Smooth muscle cell (in vitro differentiated cells): ENCODE measurements at regions not wholly inside any gene's neighbourhood (a gene's known extent, or its start where the extent isn't known, plus 50 kb on each side); places are given as distances from the start of the nearest gene placed in this dataset.
A peak's percentile ranks its signal among the peaks of the same experiment; 100 is the strongest.

Experiments used
- DNase-seq: peaks from one replicate; lab custom pipeline; 2025; ENCODE audit not compliant: unreplicated experiment; lab: John Stamatoyannopoulos, UW
- H2AFZ ChIP-seq: fragments of 200-600 bp; sonication (generic); 2 replicates; pipeline ENCODE4 v1.6.0; 2016; ENCODE audit warnings: antibody characterized with exemption, low read depth, mild to moderate bottlenecking
- H3F3A ChIP-seq: fragments of 200-600 bp; sonication (generic); 2 replicates; pipeline ENCODE4 v1.6.0; 2017; ENCODE audit warnings: antibody characterized with exemption, low read depth
- H3K27ac ChIP-seq: fragments of 200-600 bp; sonication (generic); 2 replicates; pipeline ENCODE4 v1.5.1; 2016; ENCODE audit warnings: low read depth, mild to moderate bottlenecking
- H3K27me3 ChIP-seq: fragments of 200-600 bp; sonication (generic); 2 replicates; pipeline ENCODE4 v1.6.1; 2016; ENCODE audit warnings: low read depth, mild to moderate bottlenecking
- H3K36me3 ChIP-seq: fragments of 200-600 bp; sonication (generic); 2 replicates; pipeline ENCODE4 v1.5.1; 2016; ENCODE audit warnings: low read depth
- H3K4me1 ChIP-seq: fragments of 200-600 bp; sonication (generic); 2 replicates; pipeline ENCODE4 v1.5.1; 2016; ENCODE audit warnings: low read depth
- H3K4me2 ChIP-seq: fragments of 200-600 bp; sonication (generic); 2 replicates; pipeline ENCODE4 v1.6.0; 2016; ENCODE audit warnings: mild to moderate bottlenecking
- H3K4me3 ChIP-seq: fragments of 200-600 bp; sonication (generic); 2 replicates; pipeline ENCODE4 v1.5.1; 2016; ENCODE audit warnings: mild to moderate bottlenecking
- H3K79me2 ChIP-seq: fragments of 200-600 bp; sonication (generic); 2 replicates; pipeline ENCODE4 v1.6.0; 2016; ENCODE audit warnings: low read depth, mild to moderate bottlenecking
- H3K9ac ChIP-seq: fragments of 200-600 bp; sonication (generic); 2 replicates; pipeline ENCODE4 v1.6.0; 2016; ENCODE audit warnings: low read depth
- H3K9me3 ChIP-seq: fragments of 200-600 bp; sonication (generic); replicated peaks from 2 replicates; pipeline ENCODE4 v1.5.1; 2016; ENCODE audit warnings: low read depth
- H4K20me1 ChIP-seq: fragments of 200-600 bp; sonication (generic); 2 replicates; pipeline ENCODE4 v1.6.0; 2016; ENCODE audit warnings: low read depth
- CTCF ChIP-seq: fragments of 200-600 bp; sonication (generic); IDR thresholded peaks from 2 replicates; pipeline ENCODE4 v1.5.1; 2017; ENCODE audit warnings: borderline replicate concordance, mild to moderate bottlenecking, antibody characterized with exemption; ENCODE audit not compliant: insufficient read depth, poor library complexity, severe bottlenecking
- WGBS: methylation state at CpG from one replicate; pipeline ENCODE4 v1.1.7; 2016; ENCODE audit warnings: low lambda C conversion rate; 5-methylcytosine and 5-hydroxymethylcytosine counted together

- no peak for DNase-seq
- under 1% methylated on average over 51 of the region's 54 CpGs for WGBS
- peak overlapping the region; percentile 46 for H3K9ac ChIP-seq
Measured at GRCh38 chr9:29212397-29213387, 1639.4 kb upstream of the C9orf72 start.

GRCh38 chr9:29213417-29214153, 1640.3 kb upstream of the C9orf72 start, which contains the start of gene LINGO2:
Gene LINGO2 (minus strand): TSS chr9:29213601.
- H3K27ac ChIP-seq, result no peak within 1 kb of the TSS
- no peaks in the 10 kb centered on the region for H3F3A ChIP-seq
- peaks cover 56% of the 10 kb centered on the region for H3K79me2 ChIP-seq
- peak within 1 kb of the TSS; percentile 88 for H3K4me3 ChIP-seq
- no peak for DNase-seq
- TF ChIP-seq CTCF, result no peak
- no peaks in the 10 kb centered on the region for H3K9me3 ChIP-seq
- H3K27me3 ChIP-seq, result no peaks in the 10 kb centered on the region
- no peaks in the 10 kb centered on the region for H3K36me3 ChIP-seq
- peak within 1 kb of the TSS; percentile 46 for H3K9ac ChIP-seq
- H3K4me1 ChIP-seq, result peaks cover 3% of the 10 kb centered on the region
- H2AFZ ChIP-seq, result peak within 1 kb of the TSS; percentile 80
- 1% methylated on average over 55 of the region's 57 CpGs for WGBS
- H3K4me2 ChIP-seq, result peak within 1 kb of the TSS; percentile 97
- no peaks in the 10 kb centered on the region for H4K20me1 ChIP-seq

More at GRCh38 chr9:29212397-29213387, 1639.4 kb upstream of the C9orf72 start:
- Histone ChIP-seq H3K4me2 (peak overlapping the region; percentile 97), H3F3A (no peaks in the 10 kb centered on the region), H2AFZ (peak overlapping the region; percentile 80), H3K27me3 (no peaks in the 10 kb centered on the region), H4K20me1 (no peaks in the 10 kb centered on the region), H3K4me3 (peak overlapping the region; percentile 88), H3K36me3 (no peaks in the 10 kb centered on the region), H3K9me3 (no peaks in the 10 kb centered on the region), H3K4me1 (peaks cover 3% of the 10 kb centered on the region), H3K27ac (no peak overlapping the region), H3K79me2 (peaks cover 65% of the 10 kb centered on the region)
- TF ChIP-seq CTCF, result no peak

GRCh38 chr9:29214154-29214689, 1640.9 kb upstream of the C9orf72 start:
- Histone ChIP-seq H3K4me1 (peaks cover 3% of the 10 kb centered on the region), H3K27ac (no peak overlapping the region), H3K36me3 (no peaks in the 10 kb centered on the region), H3K79me2 (peaks cover 49% of the 10 kb centered on the region), H3K9ac (no peak overlapping the region), H4K20me1 (no peaks in the 10 kb centered on the region), H3F3A (no peaks in the 10 kb centered on the region), H3K27me3 (no peaks in the 10 kb centered on the region), H3K4me3 (peak overlapping the region; percentile 88), H3K9me3 (no peaks in the 10 kb centered on the region), H3K4me2 (peak overlapping the region; percentile 97), H2AFZ (peak overlapping the region; percentile 80)
- DNase-seq, result no peak
- under 1% methylated on average over 18 of the region's 18 CpGs for WGBS
- no peak for TF ChIP-seq CTCF
